GM23338 (cell line): ENCODE measurements at regions not wholly inside any gene's neighbourhood (a gene's known extent, or its start where the extent isn't known, plus 50 kb on each side); places are given as distances from the start of the nearest gene placed in this dataset.
A peak's percentile ranks its signal among the peaks of the same experiment; 100 is the strongest.

ENCODE experiments used
- ATAC-seq: fragments of 200-7000 bp; cut with Tn5 transposase; 3 replicates; pipeline ENCODE4 v1.9.1; 2020
- DNase-seq: peaks from one replicate; pipeline ENCODE4 v3.0.0-alpha.2; 2015; ENCODE audit warnings: low spot score
- H2AFZ ChIP-seq: fragments of 200-600 bp; sonication (generic); 2 replicates; pipeline ENCODE4 v1.8.0; 2016; ENCODE audit warnings: antibody characterized with exemption, mild to moderate bottlenecking, moderate library complexity
- H3F3A ChIP-seq: fragments of 200-600 bp; sonication (generic); replicated peaks from 2 replicates; pipeline ENCODE4 v1.8.0; 2017; ENCODE audit warnings: antibody characterized with exemption, mixed run types, low read depth
- H3K27ac ChIP-seq: fragments of 200-600 bp; sonication (generic); 2 replicates; pipeline ENCODE4 v1.6.1; 2016; ENCODE audit warnings: low read depth
- H3K27me3 ChIP-seq: fragments of 200-600 bp; sonication (generic); 2 replicates; pipeline ENCODE4 v1.8.0; 2016; ENCODE audit warnings: mild to moderate bottlenecking, mixed run types, moderate library complexity; ENCODE audit not compliant: insufficient read depth
- H3K36me3 ChIP-seq: fragments of 200-600 bp; sonication (generic); 2 replicates; pipeline ENCODE4 v1.8.0; 2016; ENCODE audit warnings: mild to moderate bottlenecking; ENCODE audit not compliant: insufficient read depth
- H3K4me1 ChIP-seq: fragments of 200-600 bp; sonication (generic); 2 replicates; pipeline ENCODE4 v1.8.0; 2016; ENCODE audit warnings: mild to moderate bottlenecking, moderate library complexity; ENCODE audit not compliant: insufficient read depth
- H3K4me2 ChIP-seq: fragments of 200-600 bp; sonication (generic); 2 replicates; pipeline ENCODE4 v1.7.1; 2017; ENCODE audit warnings: mixed run types
- H3K4me3 ChIP-seq: fragments of 200-600 bp; sonication (generic); 2 replicates; pipeline ENCODE4 v1.6.1; 2016; ENCODE audit warnings: mixed run types
- H3K79me2 ChIP-seq: fragments of 200-600 bp; sonication (generic); replicated peaks from 2 replicates; pipeline ENCODE4 v1.8.0; 2017; ENCODE audit warnings: mild to moderate bottlenecking; ENCODE audit not compliant: insufficient read depth
- H3K9me2 ChIP-seq: fragments of 200-600 bp; sonication (generic); 2 replicates; pipeline ENCODE4 v1.8.0; 2017; ENCODE audit not compliant: insufficient read depth
- H4K20me1 ChIP-seq: fragments of 200-600 bp; sonication (generic); replicated peaks from 2 replicates; pipeline ENCODE4 v1.8.0; 2017; ENCODE audit warnings: mild to moderate bottlenecking; ENCODE audit not compliant: insufficient read depth
- H3K27ac Mint-ChIP-seq: 2 replicates; pipeline ENCODE4 v1.8.0; 2020; ENCODE audit warnings: inconsistent platforms, mild to moderate bottlenecking, moderate library complexity, mixed read lengths
- H3K27me3 Mint-ChIP-seq: 3 replicates; pipeline ENCODE4 v1.8.0; 2022; ENCODE audit warnings: low read depth, mild to moderate bottlenecking, moderate library complexity, mixed read lengths, inconsistent platforms; ENCODE audit not compliant: insufficient read depth, poor library complexity
- H3K36me3 Mint-ChIP-seq: 3 replicates; pipeline ENCODE4 v1.8.0; 2021; ENCODE audit warnings: low read depth, mild to moderate bottlenecking, inconsistent platforms, moderate library complexity, mixed read lengths
- H3K4me1 Mint-ChIP-seq: 3 replicates; pipeline ENCODE4 v1.8.0; 2020; ENCODE audit warnings: mild to moderate bottlenecking, inconsistent platforms, mixed read lengths
- H3K4me3 Mint-ChIP-seq: 3 replicates; pipeline ENCODE4 v1.8.0; 2021; ENCODE audit warnings: moderate library complexity, mild to moderate bottlenecking, inconsistent platforms, mixed read lengths
- H3K9me3 Mint-ChIP-seq: 3 replicates; pipeline ENCODE4 v1.8.0; 2020; ENCODE audit warnings: moderate library complexity, mild to moderate bottlenecking, inconsistent platforms, mixed read lengths
- CREB1 ChIP-seq: fragments of 250-450 bp; sonication (Bioruptor Pico); IDR thresholded peaks from 2 replicates; pipeline ENCODE4 v1.5.0; 2020; ENCODE audit warnings: low read depth, mild to moderate bottlenecking, moderate library complexity
- CTCF ChIP-seq, 2 experiments: fragments of 200-600 bp in 1 of 2; sonication (generic) in 1 of 2; conservative IDR thresholded peaks; 2 replicates each; pipeline versions ENCODE4 v1.5.1 to v1.6.1; 2016 to 2017; ENCODE audit warnings: antibody characterized with exemption in 2 of 2, low read depth in 2 of 2, mild to moderate bottlenecking in 2 of 2, moderate library complexity in 1 of 2
- ETS1 ChIP-seq: IDR thresholded peaks from 2 replicates; pipeline ENCODE4 v1.6.1; 2016; ENCODE audit warnings: antibody characterized with exemption
- EZH2 ChIP-seq: fragments of 200-600 bp; sonication (generic); IDR thresholded peaks from one replicate; pipeline ENCODE4 v1.8.0; 2017; ENCODE audit warnings: antibody characterized with exemption, mild to moderate bottlenecking, low read depth; ENCODE audit not compliant: unreplicated experiment
- EZH2phosphoT487 ChIP-seq: fragments of 200-600 bp; sonication (generic); IDR thresholded peaks from one replicate; pipeline ENCODE4 v1.8.1; 2018; ENCODE audit warnings: antibody characterized with exemption; ENCODE audit not compliant: unreplicated experiment
- JUNB ChIP-seq: IDR thresholded peaks from one replicate; pipeline ENCODE4 v1.6.1; 2016; ENCODE audit warnings: antibody characterized with exemption; ENCODE audit not compliant: unreplicated experiment
- NANOG ChIP-seq: IDR thresholded peaks from 2 replicates; pipeline ENCODE4 v1.6.1; 2016; ENCODE audit warnings: antibody characterized with exemption, borderline replicate concordance
- POLR2AphosphoS5 ChIP-seq: IDR thresholded peaks from 2 replicates; pipeline ENCODE4 v1.6.1; 2016; ENCODE audit warnings: antibody characterized with exemption, low read depth
- REST ChIP-seq: IDR thresholded peaks from one replicate; pipeline ENCODE4 v1.6.1; 2018; ENCODE audit warnings: antibody characterized with exemption; ENCODE audit not compliant: unreplicated experiment
- STAT1 ChIP-seq: IDR thresholded peaks from one replicate; pipeline ENCODE4 v1.6.1; 2016; ENCODE audit warnings: antibody characterized with exemption; ENCODE audit not compliant: unreplicated experiment
- ZNF114 ChIP-seq: fragments of 250-450 bp; sonication (Bioruptor Pico); IDR thresholded peaks from 2 replicates; pipeline ENCODE4 v1.5.0; 2020; ENCODE audit warnings: mild to moderate bottlenecking, moderate library complexity
- ZNF331 ChIP-seq: fragments of 250-450 bp; sonication (Bioruptor Pico); IDR thresholded peaks from 2 replicates; pipeline ENCODE4 v1.5.0; 2020; ENCODE audit warnings: low read depth, mild to moderate bottlenecking, moderate library complexity
- ZNF462 ChIP-seq: fragments of 250-450 bp; sonication (Bioruptor Pico); IDR thresholded peaks from 2 replicates; pipeline ENCODE4 v1.5.0; 2020; ENCODE audit warnings: mild to moderate bottlenecking, moderate library complexity

GRCh38 chr11:22552885-22553284 lies 72.7 kb downstream of the FANCF start:
- no peaks in the 10 kb centered on the region for H3K9me3 Mint-ChIP-seq
- no peaks in the 10 kb centered on the region for H3K36me3 ChIP-seq
- DNase-seq (no peak), ATAC-seq (no peak)
- H3K4me2 ChIP-seq, result no peak overlapping the region
- no peaks in the 10 kb centered on the region for H3K27me3 ChIP-seq
- H3K36me3 Mint-ChIP-seq, result no peaks in the 10 kb centered on the region
- peak overlapping the region; percentile 24; the same call in 1 of the 2 replicates for H3K27ac Mint-ChIP-seq
- H3K4me3 ChIP-seq, result no peak overlapping the region
- H3K27ac ChIP-seq, result no peak overlapping the region
- H3K79me2 ChIP-seq, result no peaks in the 10 kb centered on the region
- no peaks in the 10 kb centered on the region for H4K20me1 ChIP-seq
- no peak overlapping the region for H2AFZ ChIP-seq
- H3K9me2 ChIP-seq, result peaks cover 8% of the 10 kb centered on the region
- H3F3A ChIP-seq, result no peaks in the 10 kb centered on the region
- TF ChIP-seq ZNF462 (CRISPR knock-in tag) (no peak), STAT1 (no peak), CTCF (conservative IDR thresholded peaks at IDR 0.05; ENCODE audit: low read depth in 2 of 2) (no peak), ZNF331 (CRISPR knock-in tag) (no peak), JUNB (no peak), EZH2 (no peak), POLR2AphosphoS5 (no peak), ETS1 (no peak), CREB1 (CRISPR knock-in tag) (no peak), NANOG (no peak), REST (no peak), ZNF114 (CRISPR knock-in tag) (no peak), EZH2phosphoT487 (no peak)
- peaks cover 3% of the 10 kb centered on the region; the same call in 1 of the 2 replicates for H3K4me1 ChIP-seq
- no peak overlapping the region for H3K4me3 Mint-ChIP-seq
- H3K27me3 Mint-ChIP-seq, result peaks cover 1% of the 10 kb centered on the region
- H3K4me1 Mint-ChIP-seq, result peaks cover 14% of the 10 kb centered on the region
